Keratinocyte (primary cell): ENCODE measurements at regions not wholly inside any gene's neighbourhood (a gene's known extent, or its start where the extent isn't known, plus 50 kb on each side); places are given as distances from the start of the nearest gene placed in this dataset.

Experiments
- DNase-seq: peaks from one replicate; pipeline ENCODE4 v3.0.0-alpha.2; 2011; ENCODE audit warnings: low read depth, missing footprints, low spot score
- FAIRE-seq: peaks from 2 replicates; lab custom pipeline; 2011; peaks lifted over from hg19 to GRCh38; lab: Jason Lieb, UNC
- H2AFZ ChIP-seq: 2 replicates; pipeline ENCODE4 v1.6.0; 2012; ENCODE audit warnings: low read length, control low read depth, inconsistent platforms; ENCODE audit not compliant: control insufficient read depth
- H3K27ac ChIP-seq: 2 replicates; pipeline ENCODE4 v1.5.1; 2011; ENCODE audit warnings: low read length; ENCODE audit not compliant: control insufficient read depth, insufficient read depth
- H3K27me3 ChIP-seq: 3 replicates; pipeline ENCODE4 v1.6.0; 2011; ENCODE audit warnings: low read length; ENCODE audit not compliant: control insufficient read depth, insufficient read depth; ENCODE audit errors: extremely low read depth
- H3K36me3 ChIP-seq, 2 experiments: 2 replicates in 1 of 2; 3 replicates in 1 of 2; pipeline ENCODE4 v1.5.1; 2011; ENCODE audit warnings: low read length in 2 of 2, mild to moderate bottlenecking in 1 of 2; ENCODE audit not compliant: control insufficient read depth in 2 of 2, insufficient read depth in 2 of 2; ENCODE audit errors: extremely low read depth in 1 of 2
- H3K4me1 ChIP-seq: 3 replicates; pipeline ENCODE4 v1.5.1; 2011; ENCODE audit warnings: low read length; ENCODE audit not compliant: control insufficient read depth, insufficient read depth; ENCODE audit errors: extremely low read depth
- H3K4me2 ChIP-seq: 3 replicates; pipeline ENCODE4 v1.6.0; 2011; ENCODE audit warnings: low read depth, low read length; ENCODE audit not compliant: control insufficient read depth, insufficient read depth; ENCODE audit errors: extremely low read depth
- H3K4me3 ChIP-seq, 3 experiments: fragments of 200-600 bp in 1 of 3; sonication (generic) in 1 of 3; 2 replicates in 2 of 3; 3 replicates in 1 of 3; pipeline ENCODE4 v1.5.1; 2011 to 2016; ENCODE audit warnings: low read length in 3 of 3, mild to moderate bottlenecking in 3 of 3, control low read depth in 2 of 3, inconsistent platforms in 1 of 3, low read depth in 1 of 3, mixed read lengths in 1 of 3, mixed run types in 1 of 3, moderate library complexity in 1 of 3; ENCODE audit not compliant: control insufficient read depth in 2 of 3, insufficient read depth in 2 of 3; ENCODE audit errors: extremely low read depth in 1 of 3
- H3K79me2 ChIP-seq: 2 replicates; pipeline ENCODE4 v1.6.0; 2012; ENCODE audit warnings: low read length; ENCODE audit not compliant: control insufficient read depth, insufficient read depth
- H3K9ac ChIP-seq: 3 replicates; pipeline ENCODE4 v1.6.0; 2011; ENCODE audit warnings: low read length; ENCODE audit not compliant: control insufficient read depth, insufficient read depth; ENCODE audit errors: extremely low read depth
- H3K9me1 ChIP-seq: 3 replicates; pipeline ENCODE4 v1.6.0; 2011; ENCODE audit warnings: low read length; ENCODE audit not compliant: control insufficient read depth, insufficient read depth; ENCODE audit errors: extremely low read depth
- H3K9me3 ChIP-seq: 2 replicates; pipeline ENCODE4 v1.5.1; 2012; ENCODE audit warnings: low read depth, low read length; ENCODE audit not compliant: control insufficient read depth
- H4K20me1 ChIP-seq: 3 replicates; pipeline ENCODE4 v1.6.0; 2011; ENCODE audit warnings: low read length; ENCODE audit not compliant: control insufficient read depth, insufficient read depth; ENCODE audit errors: extremely low read depth
- CTCF ChIP-seq, 3 experiments: IDR thresholded peaks in 1 of 3; conservative IDR thresholded peaks in 1 of 3; optimal IDR thresholded peaks in 1 of 3; 2 replicates in 2 of 3; 3 replicates in 1 of 3; pipeline versions ENCODE3 to v1.5.1; 2011; ENCODE audit warnings: low read length in 3 of 3, mild to moderate bottlenecking in 3 of 3, moderate library complexity in 2 of 3, control low read depth in 1 of 3, inconsistent platforms in 1 of 3; ENCODE audit not compliant: insufficient read depth in 2 of 3; ENCODE audit errors: extremely low read depth in 1 of 3
- EZH2 ChIP-seq: IDR thresholded peaks from one replicate; pipeline ENCODE4 v1.6.1; 2012; ENCODE audit warnings: inconsistent platforms, mild to moderate bottlenecking, low read length, moderate library complexity
- dilution Hi-C: fragments of 300-500 bp; cut with MboI; formaldehyde crosslinking; loops from one replicate; pipeline ENCODE4 v1.7.0; 2020; ENCODE audit warnings: low sequenced_read_pairs; ENCODE audit not compliant: extremely low pct_ligation_motif_present

DNA sequence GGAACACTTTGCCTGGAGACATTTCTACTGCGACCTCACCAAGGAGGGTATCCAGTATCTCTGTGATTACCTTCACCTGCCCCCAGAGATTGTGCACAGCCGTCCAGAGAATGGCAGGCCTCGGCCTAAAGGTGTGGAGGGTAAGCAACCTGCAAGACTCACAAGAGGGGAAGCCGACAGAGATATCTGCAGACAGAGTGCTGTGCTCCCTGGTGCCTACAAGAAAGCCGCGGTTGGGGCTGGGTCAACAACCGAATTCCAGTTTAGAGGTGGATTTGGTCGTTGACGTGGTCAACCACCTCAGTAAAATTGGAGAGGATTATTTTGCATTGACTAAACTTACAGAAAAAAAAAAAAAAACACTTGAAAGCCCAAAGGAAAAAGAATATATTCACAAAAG, 107.8 kb upstream of the ISL1 start:
- TF ChIP-seq EZH2, result no peak
- no peak for TF ChIP-seq CTCF (optimal IDR thresholded peaks at IDR 0.05 in 1 of 3, IDR thresholded peaks at IDR 0.05 in 1 of 3, conservative IDR thresholded peaks at IDR 0.05 in 1 of 3; ENCODE audit: extremely low read depth in 1 of 3, insufficient read depth in 2 of 3, low read length in 3 of 3)
- Histone ChIP-seq H2AFZ (no peak overlapping the region), H3K36me3 (no peaks in the 10 kb centered on the region), H3K9me3 (no peaks in the 10 kb centered on the region), H4K20me1 (no peaks in the 10 kb centered on the region), H3K4me2 (no peak overlapping the region), H3K9ac (no peak overlapping the region), H3K27ac (no peak overlapping the region), H3K27me3 (no peaks in the 10 kb centered on the region), H3K79me2 (no peaks in the 10 kb centered on the region), H3K9me1 (no peaks in the 10 kb centered on the region), H3K4me1 (no peaks in the 10 kb centered on the region), H3K4me3 (no peak overlapping the region)
- FAIRE-seq (no peak), DNase-seq (no peak)
- dilution Hi-C loops, result no loop called here

- no peak for DNase-seq
- no peak for FAIRE-seq
- no peaks in the 10 kb centered on the region for H3K9me1 ChIP-seq
Observed at GRCh38 chr5:51276250-51276649, 107.0 kb upstream of the ISL1 start.

More at GRCh38 chr5:51276250-51276649, 107.0 kb upstream of the ISL1 start:
- Histone ChIP-seq H2AFZ (no peak overlapping the region), H3K27me3 (no peaks in the 10 kb centered on the region), H3K9me3 (no peaks in the 10 kb centered on the region), H3K4me2 (no peak overlapping the region), H3K9ac (no peak overlapping the region), H3K79me2 (no peaks in the 10 kb centered on the region), H3K4me1 (no peaks in the 10 kb centered on the region), H3K27ac (no peak overlapping the region), H4K20me1 (no peaks in the 10 kb centered on the region), H3K4me3 (no peak overlapping the region), H3K36me3 (no peaks in the 10 kb centered on the region)
- TF ChIP-seq EZH2 (no peak), CTCF (optimal IDR thresholded peaks at IDR 0.05 in 1 of 3, IDR thresholded peaks at IDR 0.05 in 1 of 3, conservative IDR thresholded peaks at IDR 0.05 in 1 of 3; ENCODE audit: extremely low read depth in 1 of 3, insufficient read depth in 2 of 3, low read length in 3 of 3) (no peak)
- dilution Hi-C loops, result no loop called here
